ENCODE measurements at regions not wholly inside any gene's neighbourhood (a gene's known extent, or its start where the extent isn't known, plus 50 kb on each side); places are given as distances from the start of the nearest gene placed in this dataset.

DNA sequence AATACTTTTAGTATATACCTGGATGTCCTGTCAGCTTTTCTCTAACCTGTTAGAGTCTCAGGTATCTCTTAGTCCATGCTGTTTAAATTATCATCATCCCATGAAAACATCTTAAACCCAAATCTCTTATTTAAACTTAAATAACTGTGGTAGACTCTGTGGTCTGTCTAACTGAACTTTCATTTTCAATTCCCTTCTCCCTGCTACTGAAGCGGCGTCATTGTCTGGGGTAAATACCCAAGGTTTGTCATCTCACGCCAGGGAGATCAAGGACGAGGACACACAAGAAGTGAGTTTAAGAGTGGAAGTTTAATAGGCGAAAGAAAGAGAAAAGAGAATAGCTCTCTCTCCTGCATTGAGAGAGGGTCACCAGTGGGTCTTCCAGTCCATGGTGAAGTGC is 804.4 kb upstream of the CELF2 start:
- no peak for DNase-seq (ENCODE audit: low read depth)

DNA sequence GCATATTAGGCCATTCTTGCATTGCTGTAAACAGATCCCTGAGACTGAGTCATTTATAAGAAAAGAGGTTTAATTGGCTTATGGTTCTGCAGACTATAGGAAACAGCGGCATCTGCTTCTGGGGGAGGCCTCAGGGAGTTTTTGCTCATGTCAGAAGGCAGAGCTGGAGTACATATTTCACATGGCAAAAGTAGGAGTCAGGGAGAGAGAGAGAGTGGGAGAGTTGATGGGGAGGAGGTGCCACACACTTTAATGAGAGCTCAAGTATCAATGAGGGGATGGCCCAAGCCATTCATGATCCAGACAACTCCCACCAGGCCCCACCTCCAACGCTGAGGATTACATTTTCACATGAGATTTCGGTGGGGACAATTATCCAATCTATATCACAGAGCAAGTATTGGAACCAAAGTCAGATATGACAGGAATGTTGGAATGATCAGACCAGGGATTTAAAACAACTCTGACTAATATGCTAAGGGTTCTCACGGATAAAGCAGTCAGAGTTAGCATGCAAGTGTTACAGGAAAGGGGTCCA is 795.3 kb upstream of the CELF2 start:
- no peak for DNase-seq (ENCODE audit: low read depth)

DNA sequence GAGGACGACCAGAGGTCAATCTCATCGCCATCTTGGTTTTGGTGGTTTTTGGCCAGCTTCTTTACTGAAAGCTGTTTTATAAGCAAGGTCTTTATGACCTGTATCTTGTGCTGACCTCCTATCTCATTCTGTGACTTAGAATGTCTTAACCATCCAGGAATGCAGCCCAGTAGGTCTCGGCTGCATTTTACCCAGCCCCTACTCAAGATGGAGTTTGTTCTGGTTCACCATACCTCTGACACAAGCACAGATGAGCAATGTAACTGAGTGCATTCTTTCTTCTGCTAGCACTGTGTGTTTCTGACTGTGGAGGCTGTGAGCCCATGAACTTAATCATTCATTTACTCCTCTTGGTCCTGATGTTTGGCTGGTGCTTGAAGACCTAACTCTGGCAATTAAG is 794.5 kb upstream of the CELF2 start:
- DNase-seq (ENCODE audit: low read depth): no peak

DNA sequence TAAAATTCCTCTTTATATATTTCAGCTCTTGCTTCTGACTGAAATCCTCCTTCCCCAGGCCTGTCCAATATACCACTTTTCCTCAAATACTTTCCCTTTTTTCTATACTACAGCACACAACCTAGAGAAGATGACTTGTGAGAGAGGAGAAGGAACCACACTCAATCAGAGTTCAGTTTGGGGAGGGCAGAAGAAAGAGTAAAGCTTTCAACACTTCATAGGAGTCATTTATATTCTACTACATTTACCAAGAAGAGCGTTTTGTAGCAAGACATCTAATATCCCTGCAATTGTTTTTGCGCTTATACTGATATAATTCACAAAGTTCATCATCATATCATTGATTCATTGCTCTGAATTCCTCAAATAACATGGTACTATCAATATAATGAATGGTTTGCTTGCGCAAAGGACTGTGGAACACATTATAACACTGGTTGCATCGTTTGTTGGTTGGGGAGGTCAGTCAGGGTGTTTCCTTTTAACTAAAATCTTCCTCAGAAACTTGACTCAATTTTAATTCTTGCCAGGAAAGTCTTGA is 792.5 kb upstream of the CELF2 start:
- no peak for DNase-seq (ENCODE audit: low read depth)

DNA sequence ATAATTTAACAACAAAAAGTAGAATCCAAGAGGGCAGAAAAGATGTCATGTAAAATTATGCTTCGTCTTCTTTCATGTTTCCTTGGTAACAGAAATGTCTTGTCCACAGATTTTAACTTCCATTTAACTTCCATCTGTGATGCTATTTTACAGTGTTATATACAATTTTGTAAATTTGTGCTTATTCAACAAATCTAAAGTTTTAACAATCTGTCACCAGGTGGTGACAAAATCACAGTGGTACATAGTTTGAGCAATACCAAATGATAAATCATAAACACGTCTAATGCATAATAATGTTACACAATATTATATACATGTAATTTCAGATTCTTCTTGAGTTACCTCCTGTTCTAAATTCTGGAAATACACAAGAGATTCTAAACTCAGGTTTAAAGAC is 784.4 kb upstream of the CELF2 start:
- DNase-seq (ENCODE audit: low read depth): no peak

DNA sequence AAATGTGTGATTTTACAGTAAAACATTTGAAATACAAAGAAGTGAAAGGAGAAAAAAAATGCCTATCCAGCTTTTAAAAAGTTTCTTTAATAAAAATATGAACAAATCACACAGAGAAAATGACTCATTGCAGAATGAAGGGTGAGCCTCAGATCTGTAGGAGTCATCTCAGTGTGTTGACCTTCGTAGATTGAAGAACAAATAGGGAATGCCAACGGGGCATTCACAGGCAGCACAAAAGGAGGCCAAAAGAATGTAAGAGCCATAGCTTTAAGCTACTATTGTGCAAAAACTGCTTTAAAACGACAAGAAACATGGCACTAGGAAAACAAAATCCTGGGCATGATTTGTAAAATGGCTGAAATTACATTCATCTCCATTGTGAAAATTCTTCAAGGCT is 782.7 kb upstream of the CELF2 start:
- DNase-seq (ENCODE audit: low read depth): no peak

DNA sequence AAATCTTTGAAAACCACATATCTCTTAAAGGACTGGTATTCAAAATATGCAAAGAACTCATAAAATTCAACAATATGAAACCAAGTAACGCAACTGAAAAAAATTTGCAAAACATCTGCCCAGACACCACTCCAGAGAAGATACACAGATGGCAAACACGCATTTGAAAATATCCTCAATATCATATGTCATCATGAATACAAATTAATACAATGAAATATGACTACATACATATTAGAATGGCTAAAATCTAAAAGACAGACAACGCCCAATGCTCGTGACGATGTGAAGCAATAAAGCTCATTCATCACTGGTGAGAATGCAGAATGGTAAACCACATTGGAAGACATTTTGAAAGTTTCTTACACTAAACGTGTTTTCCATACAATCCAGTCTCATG is 770.1 kb upstream of the CELF2 start:
- DNase-seq (ENCODE audit: low read depth): no peak

DNA sequence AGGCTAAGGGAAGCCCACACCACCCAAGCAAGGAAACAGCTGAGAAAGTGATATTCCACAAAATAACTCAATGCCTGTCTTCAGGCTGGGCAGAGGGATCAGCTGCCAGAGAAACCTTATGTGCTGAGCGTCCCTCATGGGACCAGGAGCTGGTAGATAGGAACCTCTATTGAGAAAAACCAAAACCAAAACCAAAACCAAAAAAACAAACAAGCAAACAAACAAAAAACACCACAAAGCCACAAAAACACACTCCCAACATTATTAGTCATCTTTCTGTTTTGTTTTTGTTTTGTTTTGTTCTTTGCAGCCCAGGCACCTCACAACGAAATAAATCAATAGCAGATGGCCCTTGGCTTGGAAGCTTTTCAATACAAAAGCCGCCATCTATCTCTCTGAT is 760.8 kb upstream of the CELF2 start:
- DNase-seq (ENCODE audit: low read depth): no peak

DNA sequence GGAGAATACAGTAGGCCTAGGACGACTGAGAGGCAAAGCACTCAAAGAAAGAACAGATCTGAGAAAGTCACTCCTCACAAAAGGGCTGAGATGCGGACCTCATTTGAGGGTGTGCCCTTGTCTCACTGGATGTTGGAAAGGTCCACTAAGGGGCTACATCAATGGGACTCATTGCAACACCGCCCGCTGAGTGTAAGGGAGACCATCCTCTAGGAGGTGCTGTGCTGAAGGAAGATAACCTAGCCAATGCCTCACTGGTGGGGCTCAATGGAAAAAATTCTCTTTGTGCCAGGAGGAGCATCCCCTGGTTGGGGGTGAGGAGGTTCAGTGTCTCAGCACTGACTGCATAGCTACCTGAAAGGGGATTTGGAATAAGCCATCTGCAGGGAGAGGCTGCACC is 758.7 kb upstream of the CELF2 start:
- no peak for DNase-seq (ENCODE audit: low read depth)

DNA sequence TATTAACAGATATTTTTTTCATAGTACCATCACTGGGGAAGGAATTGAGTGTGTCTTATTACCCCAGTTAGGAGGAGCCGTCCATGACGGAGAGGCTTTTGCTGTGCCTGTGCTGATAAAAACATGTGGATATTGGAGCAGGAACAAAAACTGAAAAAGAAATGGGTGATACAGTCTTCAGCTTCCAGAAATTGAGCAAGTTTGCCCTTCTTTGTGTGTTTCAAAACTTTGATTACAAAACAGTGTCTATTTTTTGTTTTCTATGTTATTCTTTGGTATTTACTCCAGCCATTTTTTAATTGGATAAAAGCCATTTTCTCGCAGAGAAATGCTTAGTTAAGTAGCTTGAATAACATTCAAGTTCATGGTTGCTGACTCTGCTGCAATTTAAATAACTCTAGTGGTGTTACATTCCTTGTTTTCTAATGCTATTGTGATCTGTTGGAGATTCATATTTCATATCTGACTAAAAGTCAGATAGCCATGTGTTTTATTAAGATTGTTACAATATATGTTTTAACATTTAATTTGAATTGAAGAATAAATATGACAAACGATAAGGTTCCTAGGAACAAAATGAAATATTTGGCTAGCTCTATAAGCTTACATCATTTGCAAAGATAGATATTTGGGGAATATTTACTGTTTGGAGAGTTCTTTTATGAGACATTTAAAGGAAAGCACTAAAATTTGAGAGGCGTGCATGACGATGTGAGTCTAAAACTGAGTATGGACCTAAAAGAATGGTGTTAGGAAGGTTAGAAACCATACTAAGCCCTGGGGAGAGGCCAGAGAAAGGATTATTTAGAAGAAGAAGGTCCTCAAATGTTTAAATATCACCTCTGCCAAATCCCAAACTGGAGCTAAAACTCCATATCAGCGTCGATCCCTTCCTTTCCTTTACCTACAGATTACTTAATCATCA is 747.3 kb upstream of the CELF2 start:
- DNase-seq (ENCODE audit: low read depth): no peak

DNA sequence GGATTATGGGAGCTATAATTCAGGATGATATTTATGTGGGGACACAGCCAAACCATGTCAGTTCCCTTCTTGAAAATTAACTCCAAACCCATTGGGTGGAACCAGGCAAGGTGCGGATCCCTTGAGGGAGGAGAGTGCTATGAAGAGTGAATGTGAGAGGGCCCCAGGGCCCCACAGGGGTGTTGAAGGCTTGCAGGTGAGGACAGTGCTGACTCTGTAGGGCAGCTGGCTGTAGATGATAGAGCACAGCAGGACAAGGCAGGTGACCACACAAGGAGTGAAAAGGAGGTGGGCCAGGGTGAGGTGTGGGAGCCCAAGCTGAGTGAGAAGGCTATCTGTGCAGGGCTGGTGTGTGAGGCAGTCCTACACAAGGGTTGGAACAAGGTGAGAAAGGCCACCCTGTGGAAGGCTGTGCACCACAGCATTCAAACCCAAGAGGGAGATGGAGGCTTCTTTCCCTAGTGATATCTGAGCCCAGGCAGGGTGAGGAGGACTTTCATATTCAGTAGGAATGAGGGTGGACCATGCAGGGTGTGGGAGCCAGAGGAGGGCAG is 746.0 kb upstream of the CELF2 start:
- no peak for DNase-seq (ENCODE audit: low read depth)

DNA sequence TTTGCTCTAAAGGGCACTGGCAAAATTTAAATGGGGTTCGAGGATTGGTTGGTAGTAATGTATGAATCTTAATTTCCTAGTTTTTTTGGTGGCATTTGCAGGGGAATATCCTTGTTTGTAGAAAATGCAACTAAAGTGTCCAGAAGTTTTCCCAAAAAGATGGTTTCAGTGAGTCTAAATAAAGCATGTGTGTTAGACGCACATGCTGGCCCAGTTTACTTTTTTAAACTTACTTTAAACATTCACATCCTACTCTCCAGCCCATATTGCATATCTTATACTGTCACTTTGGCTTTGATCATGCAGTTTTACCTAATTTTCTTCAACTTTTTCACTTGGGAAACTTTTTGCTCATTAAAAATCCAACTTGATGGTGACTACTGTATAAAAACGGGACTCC is 744.0 kb upstream of the CELF2 start:
- DNase-seq (ENCODE audit: low read depth): no peak

DNA sequence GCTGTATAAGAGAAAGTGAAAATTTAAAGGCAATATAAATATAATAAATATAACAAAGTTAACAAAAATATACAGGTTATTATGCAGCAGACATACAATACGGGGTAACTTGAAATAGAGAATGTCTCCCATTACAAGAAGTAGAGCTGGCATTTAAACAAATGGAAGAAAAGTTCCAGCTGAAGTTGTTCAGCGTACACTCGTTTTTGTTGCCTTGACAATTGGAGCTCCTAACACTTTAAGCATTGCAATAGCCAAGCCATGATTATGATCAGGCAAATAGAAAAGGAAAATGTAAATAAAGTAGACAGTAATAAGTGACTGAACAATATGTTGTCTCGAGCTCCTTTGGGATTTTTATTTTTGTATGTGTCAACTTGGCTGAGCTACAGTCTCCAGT is 737.8 kb upstream of the CELF2 start:
- no peak for DNase-seq (ENCODE audit: low read depth)

DNA sequence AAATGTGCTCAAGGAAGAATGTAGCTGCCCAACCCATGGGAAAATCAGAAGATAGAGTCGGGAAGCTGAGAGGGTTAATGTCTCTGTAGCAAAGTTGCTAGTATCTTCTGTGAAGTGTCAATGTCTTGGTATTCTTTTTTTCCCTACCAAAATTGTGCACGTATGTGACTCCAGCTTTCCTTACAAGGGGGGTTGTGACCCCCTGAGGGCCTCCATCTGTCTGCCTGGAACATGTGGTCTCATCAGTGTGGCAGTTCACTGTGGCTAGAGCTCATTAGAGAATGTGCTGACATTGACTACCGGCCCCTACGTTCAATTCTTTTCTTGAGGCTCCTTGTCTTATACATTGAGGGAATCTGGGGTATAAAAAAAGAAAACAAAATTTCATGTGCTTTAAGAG is 725.2 kb upstream of the CELF2 start:
- DNase-seq (ENCODE audit: low read depth): no peak

DNA sequence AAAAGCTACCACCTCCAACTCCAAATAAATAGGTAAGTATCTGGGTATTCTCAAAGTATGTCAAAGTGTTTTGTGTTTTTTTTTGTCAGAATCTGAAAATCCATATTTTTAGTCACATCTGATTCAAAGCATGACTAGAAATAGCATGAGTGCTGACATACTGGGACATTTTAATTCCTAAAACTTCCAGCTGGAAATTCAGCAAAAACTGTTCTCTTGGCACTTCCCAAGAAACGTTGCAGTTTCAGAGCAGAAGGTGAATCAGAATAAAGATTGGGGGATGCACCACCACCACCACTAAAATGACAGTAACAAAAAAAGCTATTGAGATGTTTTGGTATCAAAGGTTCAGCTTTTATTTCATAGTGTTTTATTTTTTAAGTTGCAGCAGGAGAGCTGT is 724.6 kb upstream of the CELF2 start:
- DNase-seq (ENCODE audit: low read depth): no peak

DNA sequence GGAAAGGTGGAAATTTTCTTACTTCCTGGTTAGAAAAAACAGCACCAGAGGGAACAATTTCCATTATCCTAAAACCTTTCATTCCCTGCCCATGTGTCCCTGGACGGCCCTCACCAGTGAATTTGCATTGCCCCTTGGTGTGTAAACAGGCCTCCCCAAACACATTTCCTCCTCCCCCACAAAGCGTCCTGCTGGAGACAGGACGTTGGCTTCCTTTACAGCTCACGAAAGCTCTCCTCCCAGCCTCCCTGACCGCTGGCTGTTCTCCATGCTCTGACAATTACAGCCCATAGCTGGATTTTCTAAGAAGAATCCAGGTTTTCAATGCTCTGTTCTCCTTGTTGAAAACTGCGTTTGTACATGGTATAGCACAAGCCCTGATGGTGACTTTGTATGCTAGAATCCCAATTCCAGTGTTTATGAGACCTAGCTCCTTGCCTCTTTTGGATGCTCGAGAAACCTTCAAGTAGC is 724.2 kb upstream of the CELF2 start:
- DNase-seq (ENCODE audit: low read depth): no peak

DNA sequence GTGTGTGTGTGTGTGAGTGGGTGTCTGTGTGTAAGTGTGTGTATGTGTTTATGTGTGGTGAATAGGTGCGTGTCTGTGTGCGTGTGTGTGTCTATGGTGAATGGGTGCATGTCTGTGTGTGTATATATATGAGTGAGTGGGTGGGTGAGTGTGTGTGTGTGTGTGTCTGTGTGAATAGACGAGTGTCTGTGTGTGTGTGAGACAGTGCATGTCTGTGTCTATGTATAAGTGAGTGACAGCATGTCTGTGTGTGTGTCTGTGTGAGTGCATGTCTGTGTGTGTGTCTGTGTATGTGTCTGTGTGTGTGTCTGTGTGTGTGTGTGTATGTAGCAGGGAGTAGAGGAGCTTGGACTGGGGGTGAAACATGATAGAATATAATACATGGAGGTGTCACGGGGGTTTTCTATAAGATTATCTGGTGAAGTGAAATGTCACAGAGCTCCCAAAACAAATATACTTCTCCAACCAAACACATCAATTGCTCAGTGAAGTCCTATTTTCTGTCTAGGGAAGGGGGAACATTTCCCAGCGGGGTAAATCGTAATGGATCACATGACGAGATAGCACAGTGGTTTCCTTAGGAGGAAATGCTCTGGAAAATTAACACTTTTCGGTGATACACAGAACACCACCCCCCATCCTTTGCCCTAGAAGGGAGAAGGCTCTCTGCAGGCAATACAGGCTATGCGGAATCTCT is 723.3 kb upstream of the CELF2 start:
- no peak for DNase-seq (ENCODE audit: low read depth)

DNA sequence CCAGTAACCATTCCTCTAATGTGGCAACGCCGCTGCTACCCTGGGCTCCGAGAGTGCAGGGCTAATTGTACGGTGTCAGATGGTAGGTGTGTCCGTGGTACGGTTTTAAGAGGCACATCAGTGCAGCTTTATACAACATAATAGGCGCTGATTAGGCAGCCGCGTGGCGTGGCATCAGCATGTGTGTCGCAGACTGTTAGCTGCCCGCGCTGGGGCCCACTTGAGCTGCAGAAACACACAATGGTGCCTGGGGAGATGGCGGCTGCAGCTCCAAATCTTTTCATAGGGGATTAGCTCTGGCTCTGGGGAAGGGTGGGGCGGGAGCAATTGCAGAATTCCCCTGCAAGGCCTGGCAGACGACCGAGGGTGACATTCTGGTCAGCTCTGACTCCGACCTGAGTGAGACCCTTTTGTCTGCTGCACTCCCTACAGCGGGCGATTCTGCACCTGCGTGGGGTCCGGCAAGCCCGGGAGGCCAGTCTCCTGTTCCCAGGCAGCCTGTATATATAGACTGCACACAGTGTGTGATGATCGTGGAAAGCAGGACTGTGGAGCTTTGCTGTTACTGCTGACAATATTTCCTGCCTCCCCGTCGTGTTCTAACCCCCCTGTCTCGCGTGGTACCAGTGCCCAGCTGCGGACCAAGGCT is 722.7 kb upstream of the CELF2 start:
- no peak for DNase-seq (ENCODE audit: low read depth)

DNA sequence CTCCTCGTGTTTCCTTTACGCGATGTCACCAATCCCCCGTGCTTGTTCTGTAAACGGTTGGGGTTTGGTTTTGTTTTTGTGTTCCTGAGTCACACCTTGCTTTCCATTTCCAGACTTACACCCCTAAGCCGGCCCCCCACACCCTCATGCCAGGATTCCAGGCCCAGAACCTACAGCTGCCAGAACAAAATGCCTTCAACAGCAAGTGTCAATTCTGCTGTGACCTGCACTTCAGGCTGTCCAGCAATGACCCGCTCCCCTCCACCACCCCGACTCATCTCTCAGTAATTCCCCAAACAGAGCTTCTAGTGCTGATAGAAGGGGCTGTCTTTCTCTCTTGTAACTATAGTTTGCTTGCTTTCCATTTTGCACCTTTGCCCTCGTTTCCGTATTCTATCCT is 722.1 kb upstream of the CELF2 start:
- no peak for DNase-seq (ENCODE audit: low read depth)

DNA sequence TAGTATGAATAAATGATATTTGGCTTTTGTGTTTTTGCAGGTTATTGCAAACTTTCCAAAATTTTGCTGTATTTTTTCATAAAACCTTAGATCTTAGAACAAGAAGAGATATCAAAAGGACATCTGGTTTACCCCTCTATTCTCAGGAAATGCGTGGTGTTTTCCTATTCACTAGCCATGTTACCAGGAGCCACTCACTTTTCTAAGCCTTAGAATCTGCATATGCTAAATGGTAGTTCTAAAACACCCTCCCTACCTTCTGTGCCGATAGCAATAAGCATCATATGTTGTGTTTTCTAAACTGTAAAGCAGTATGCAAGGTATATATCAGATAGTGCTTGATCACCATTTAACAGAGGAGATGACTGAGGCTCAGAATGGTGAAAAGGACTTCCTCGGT is 715.0 kb upstream of the CELF2 start:
- no peak for DNase-seq (ENCODE audit: low read depth)

DNA sequence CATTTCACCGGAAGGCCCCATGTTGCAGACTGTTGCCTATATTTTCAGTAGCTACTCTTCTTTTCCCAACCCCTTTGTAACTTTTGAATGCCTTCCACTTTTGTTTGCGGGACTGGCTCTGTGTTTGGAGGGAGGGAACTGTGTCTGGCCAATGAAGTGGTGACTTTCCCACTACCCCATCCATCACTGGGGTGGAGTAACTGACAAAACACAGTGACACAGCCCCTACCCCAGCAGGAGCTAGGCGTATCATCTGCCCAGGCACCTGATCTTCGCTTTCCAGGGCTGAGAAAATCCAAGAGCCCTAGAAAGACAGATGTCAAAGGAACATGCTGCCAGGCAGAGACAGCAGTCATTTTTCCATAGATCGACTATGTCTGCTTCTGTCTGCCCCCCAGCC is 710.6 kb upstream of the CELF2 start:
- DNase-seq (ENCODE audit: low read depth): no peak

DNA sequence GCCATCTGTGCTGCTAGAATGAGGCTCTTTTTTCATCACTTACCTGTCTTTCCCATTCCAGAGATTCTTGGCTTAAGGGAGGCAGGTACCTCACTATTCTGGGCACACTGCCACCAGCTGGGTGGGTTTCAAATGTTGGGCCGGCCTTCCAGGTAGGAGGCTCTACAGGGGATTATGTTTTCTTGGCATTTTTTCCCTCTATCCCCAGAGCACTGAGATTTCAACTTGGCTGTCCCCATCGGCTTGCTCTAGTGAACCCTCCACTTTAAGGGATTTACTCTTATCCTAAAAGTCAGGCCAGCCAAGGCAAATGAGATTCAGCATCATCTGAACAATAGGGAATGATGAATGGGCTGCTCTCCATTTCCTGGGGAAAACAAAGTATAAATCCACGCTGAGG is 710.1 kb upstream of the CELF2 start:
- DNase-seq (ENCODE audit: low read depth): no peak
